Activated naive CD4-positive, alpha-beta T cell treated with anti-CD3 and anti-CD28 coated beads, Interleukin-2, amount 10 ng/mL, durations not matched to agents 7 days and 5 days (primary cell): ENCODE measurements at regions not wholly inside any gene's neighbourhood (a gene's known extent, or its start where the extent isn't known, plus 50 kb on each side); places are given as distances from the start of the nearest gene placed in this dataset.

Source experiments
- CTCF ChIA-PET: fragments of 350-600 bp; sonication (Branson Sonifier 250); formaldehyde crosslinking; loops from one replicate; lab custom pipeline; 2021; ENCODE audit warnings: antibody characterized with exemption; lab: Charles Lee
- DNase-seq: peaks from one replicate; pipeline ENCODE4 v3.0.0-alpha.2; 2020
- H3K27ac Mint-ChIP-seq: one replicate; pipeline ENCODE4 v1.8.0; 2021; ENCODE audit warnings: mild to moderate bottlenecking, moderate library complexity, mixed read lengths
- H3K27me3 Mint-ChIP-seq: one replicate; pipeline ENCODE4 v1.8.0; 2021; ENCODE audit warnings: mild to moderate bottlenecking, mixed read lengths
- H3K36me3 Mint-ChIP-seq: one replicate; pipeline ENCODE4 v1.8.0; 2021; ENCODE audit warnings: mixed read lengths
- H3K4me1 Mint-ChIP-seq: one replicate; pipeline ENCODE4 v1.8.0; 2021; ENCODE audit warnings: mixed read lengths
- H3K4me3 Mint-ChIP-seq: one replicate; pipeline ENCODE4 v1.8.0; 2021; ENCODE audit warnings: mild to moderate bottlenecking, moderate library complexity, mixed read lengths
- H3K9me3 Mint-ChIP-seq: one replicate; pipeline ENCODE4 v1.8.0; 2021; ENCODE audit warnings: mixed read lengths

DNA sequence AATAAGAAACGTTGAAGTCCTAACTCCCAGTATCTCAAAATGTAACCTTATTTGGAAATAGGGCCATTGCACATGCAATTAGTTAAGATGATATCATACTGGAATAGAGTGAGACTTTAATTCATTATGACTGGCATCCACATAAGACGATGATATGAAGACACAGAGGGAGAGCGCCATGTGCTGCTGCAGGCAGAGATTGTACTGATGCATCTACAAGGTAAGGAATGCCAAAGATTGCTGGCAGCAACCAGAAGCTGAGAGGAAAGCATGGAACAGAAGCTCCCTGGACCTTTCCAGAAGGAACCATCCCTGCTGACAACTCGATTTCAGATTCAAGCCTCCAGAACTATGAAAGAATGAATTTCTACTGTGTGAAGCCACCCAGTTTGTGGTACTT lies 697.0 kb upstream of the INTU start:
- no peaks in the 10 kb centered on the region for H3K36me3 Mint-ChIP-seq
- no peaks in the 10 kb centered on the region for H3K4me1 Mint-ChIP-seq
- CTCF ChIA-PET = no interaction called here
- H3K9me3 Mint-ChIP-seq = no peaks in the 10 kb centered on the region
- no peak overlapping the region for H3K27ac Mint-ChIP-seq
- no peaks in the 10 kb centered on the region for H3K27me3 Mint-ChIP-seq
- H3K4me3 Mint-ChIP-seq = no peak overlapping the region
- no peak for DNase-seq

GRCh38 chr4:126937342-126937741 lies 695.4 kb upstream of the INTU start:
- H3K9me3 Mint-ChIP-seq = peaks cover 1% of the 10 kb centered on the region
- no peak overlapping the region for H3K27ac Mint-ChIP-seq
- no peaks in the 10 kb centered on the region for H3K36me3 Mint-ChIP-seq
- CTCF ChIA-PET = no interaction called here
- DNase-seq = no peak
- H3K27me3 Mint-ChIP-seq = no peaks in the 10 kb centered on the region
- H3K4me1 Mint-ChIP-seq = no peaks in the 10 kb centered on the region
- H3K4me3 Mint-ChIP-seq = no peak overlapping the region

GRCh38 chr4:126937846-126938422 lies 694.8 kb upstream of the INTU start:
- no peaks in the 10 kb centered on the region for H3K27me3 Mint-ChIP-seq
- H3K4me3 Mint-ChIP-seq = no peak overlapping the region
- H3K9me3 Mint-ChIP-seq = peaks cover 1% of the 10 kb centered on the region
- DNase-seq = no peak
- no peaks in the 10 kb centered on the region for H3K36me3 Mint-ChIP-seq
- CTCF ChIA-PET = no interaction called here
- no peaks in the 10 kb centered on the region for H3K4me1 Mint-ChIP-seq
- H3K27ac Mint-ChIP-seq = no peak overlapping the region

- Mint-ChIP-seq H3K27me3 (no peaks in the 10 kb centered on the region), H3K9me3 (peaks cover 1% of the 10 kb centered on the region), H3K4me1 (no peaks in the 10 kb centered on the region), H3K4me3 (no peak overlapping the region), H3K36me3 (no peaks in the 10 kb centered on the region), H3K27ac (no peak overlapping the region)
- DNase-seq = no peak
- CTCF ChIA-PET = no interaction called here
Observed at GRCh38 chr4:126939401-126939800, 693.4 kb upstream of the INTU start.

DNA sequence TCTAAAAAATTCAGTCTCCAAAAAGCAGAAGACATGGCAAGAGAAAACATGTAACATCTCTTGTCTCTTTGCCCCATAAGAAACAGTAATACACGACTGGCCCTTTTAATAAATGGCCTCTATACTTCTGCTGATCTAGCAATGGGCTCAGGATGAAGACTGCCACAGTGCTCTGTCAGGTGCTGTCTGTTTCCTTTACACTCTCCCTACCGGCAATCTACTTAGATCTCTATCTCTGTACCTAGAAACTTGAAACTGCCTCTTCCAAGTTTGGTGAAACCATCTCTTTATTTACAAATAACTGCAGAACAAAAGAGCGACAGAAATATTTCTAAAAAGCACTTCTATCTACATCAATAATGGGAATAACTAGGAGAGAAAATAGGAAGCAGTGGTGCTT lies 685.2 kb upstream of the INTU start:
- H3K4me1 Mint-ChIP-seq = no peaks in the 10 kb centered on the region
- H3K27ac Mint-ChIP-seq = no peak overlapping the region
- H3K9me3 Mint-ChIP-seq = peaks cover 1% of the 10 kb centered on the region
- no peaks in the 10 kb centered on the region for H3K27me3 Mint-ChIP-seq
- H3K36me3 Mint-ChIP-seq = no peaks in the 10 kb centered on the region
- CTCF ChIA-PET = no interaction called here
- no peak overlapping the region for H3K4me3 Mint-ChIP-seq
- no peak for DNase-seq

DNA sequence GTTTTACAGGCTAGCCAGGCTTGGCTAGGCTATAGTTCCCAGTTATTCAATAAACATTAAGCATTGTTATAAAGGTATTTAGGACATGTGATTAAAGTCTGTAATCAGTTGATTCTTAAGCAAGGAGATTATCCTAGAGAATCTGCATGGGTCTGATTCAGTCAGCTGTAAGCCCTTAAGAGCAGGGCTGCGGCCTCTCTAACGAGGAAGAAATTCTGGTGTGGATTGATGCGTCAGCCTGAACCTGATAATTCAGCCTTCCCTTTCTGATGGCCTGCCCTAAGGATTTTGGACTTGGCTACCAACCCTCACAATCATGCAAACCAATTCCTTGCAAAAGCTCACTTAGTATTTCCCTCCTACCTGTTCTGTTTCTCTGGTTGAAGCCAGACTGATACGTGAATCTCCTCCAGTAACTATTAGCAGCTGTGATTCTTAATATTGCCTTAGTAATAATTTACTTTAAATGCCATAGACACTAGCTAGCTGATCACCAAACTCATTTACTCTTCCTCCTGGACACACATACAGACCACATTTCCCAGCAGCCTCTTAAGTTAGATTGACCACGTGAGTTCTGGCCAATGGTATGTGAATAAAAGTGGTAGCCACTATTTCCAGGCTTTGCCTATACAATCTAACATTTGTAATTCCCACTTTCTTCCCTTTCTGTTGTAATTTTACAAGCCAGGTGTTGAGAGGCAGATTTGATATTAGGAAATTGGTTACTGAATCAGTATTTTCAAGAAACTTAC lies 678.0 kb upstream of the INTU start:
- CTCF ChIA-PET = no interaction called here
- H3K27ac Mint-ChIP-seq = no peak overlapping the region

DNA sequence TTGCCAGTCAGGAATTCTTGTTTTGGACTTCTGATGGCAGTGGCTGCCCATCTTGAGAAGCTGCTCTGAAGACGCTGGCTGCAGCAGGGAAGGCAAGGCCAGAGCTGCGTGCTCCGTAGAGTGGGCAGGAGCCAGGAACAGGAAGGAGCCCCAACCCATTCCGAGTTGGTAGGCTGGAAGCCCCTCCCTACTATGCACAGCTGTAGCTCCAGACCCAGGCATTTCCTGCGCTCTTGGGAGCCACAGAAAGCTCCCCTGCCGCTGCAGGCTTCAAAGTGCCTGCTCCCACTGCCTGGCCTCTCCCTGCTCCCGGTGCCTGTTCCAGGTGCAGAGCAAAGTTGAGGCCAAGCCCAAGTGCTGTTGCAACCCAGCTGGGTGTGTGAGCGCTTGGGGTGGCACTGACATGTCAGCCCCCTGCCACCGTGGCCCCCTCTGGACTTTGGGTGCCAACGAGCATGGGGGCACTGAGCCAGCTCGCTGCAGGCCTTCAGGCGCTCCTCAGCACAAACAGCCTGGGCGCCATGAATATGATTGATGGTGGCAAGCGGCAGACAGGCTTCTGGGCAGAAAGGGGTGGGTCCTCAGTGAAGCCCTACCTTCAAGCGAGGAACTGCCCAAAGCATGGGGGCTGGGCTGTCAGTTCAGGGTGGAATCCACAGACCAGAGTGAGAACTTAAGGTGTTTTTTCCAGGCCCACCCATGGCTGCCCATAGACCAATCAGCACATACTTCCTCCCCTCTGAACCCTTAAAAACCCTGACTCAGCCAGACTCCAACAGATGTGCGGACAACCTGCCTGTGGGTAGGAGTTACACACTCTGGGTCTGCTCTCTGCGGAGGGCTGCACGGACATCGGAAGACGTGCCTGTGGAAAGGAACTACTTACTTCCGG lies 677.2 kb upstream of the INTU start:
- no peak for DNase-seq
- Mint-ChIP-seq H3K36me3 (no peaks in the 10 kb centered on the region), H3K4me3 (no peak overlapping the region), H3K27ac (no peak overlapping the region), H3K9me3 (peaks cover 3% of the 10 kb centered on the region), H3K4me1 (no peaks in the 10 kb centered on the region), H3K27me3 (no peaks in the 10 kb centered on the region)
- CTCF ChIA-PET = no interaction called here

More for the DNA sequence above, 678.0 kb upstream of the INTU start:
- H3K4me3 Mint-ChIP-seq = no peak overlapping the region
- no peak for DNase-seq
- H3K27me3 Mint-ChIP-seq = no peaks in the 10 kb centered on the region
- no peaks in the 10 kb centered on the region for H3K4me1 Mint-ChIP-seq
- H3K36me3 Mint-ChIP-seq = no peaks in the 10 kb centered on the region
- H3K9me3 Mint-ChIP-seq = peaks cover 3% of the 10 kb centered on the region

DNA sequence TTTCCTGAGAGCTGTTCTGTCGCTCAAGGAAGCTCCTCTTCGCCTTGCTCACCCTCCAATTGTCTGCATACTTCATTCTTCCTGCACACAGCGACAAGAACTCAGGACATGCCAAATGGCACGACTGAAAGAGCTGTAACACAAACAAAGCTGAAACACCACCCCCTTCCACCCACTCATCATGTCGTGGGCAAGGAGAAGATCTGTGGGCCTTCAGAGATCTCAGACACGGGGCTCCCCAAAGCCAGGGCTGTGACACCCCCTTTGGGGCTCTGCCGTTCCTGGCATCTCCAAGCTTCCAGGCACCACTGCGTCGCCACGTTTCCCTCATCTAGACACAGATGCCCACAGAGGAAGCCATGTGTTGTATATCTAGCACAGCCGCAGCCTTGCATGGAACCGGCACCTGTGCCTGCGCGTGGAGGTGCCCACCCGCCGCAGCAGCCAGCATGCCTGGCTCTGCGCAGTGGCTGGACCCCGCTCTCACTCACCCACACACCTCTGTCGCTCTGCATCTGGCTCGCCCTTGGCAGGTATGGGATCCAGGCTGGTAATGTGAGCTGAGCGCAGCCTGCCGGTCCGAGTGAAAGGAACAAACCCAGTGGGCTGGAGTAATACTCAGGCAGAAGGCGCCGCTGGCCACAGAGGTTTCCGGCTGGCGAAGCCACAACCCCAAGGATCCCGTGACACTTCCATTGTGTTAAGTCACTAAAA lies 676.4 kb upstream of the INTU start:
- Mint-ChIP-seq H3K27ac (no peak overlapping the region), H3K9me3 (peaks cover 3% of the 10 kb centered on the region), H3K36me3 (no peaks in the 10 kb centered on the region), H3K4me1 (no peaks in the 10 kb centered on the region), H3K27me3 (no peaks in the 10 kb centered on the region), H3K4me3 (no peak overlapping the region)
- no peak for DNase-seq
- CTCF ChIA-PET = no interaction called here

DNA sequence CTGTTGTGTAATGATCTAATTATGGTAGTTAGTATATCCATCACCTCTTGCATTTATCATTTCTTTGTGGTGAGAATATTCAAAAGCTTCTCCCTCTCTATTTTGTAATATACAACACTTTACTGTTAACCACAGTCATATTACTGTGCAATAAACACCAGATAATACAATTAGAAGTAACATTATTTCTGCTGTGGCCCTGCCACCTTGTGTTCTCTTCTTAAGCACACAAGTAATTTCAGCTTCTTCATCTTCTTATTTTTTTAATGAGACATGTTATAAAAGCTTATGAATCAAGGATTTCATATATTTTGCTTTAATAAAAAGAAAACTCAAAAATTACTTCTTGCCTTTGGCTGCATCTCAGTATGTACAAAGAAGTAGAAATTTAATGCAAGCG lies 675.2 kb upstream of the INTU start:
- no peaks in the 10 kb centered on the region for H3K36me3 Mint-ChIP-seq
- no peak for DNase-seq
- no peak overlapping the region for H3K27ac Mint-ChIP-seq
- CTCF ChIA-PET = no interaction called here
- no peaks in the 10 kb centered on the region for H3K4me1 Mint-ChIP-seq
- H3K27me3 Mint-ChIP-seq = no peaks in the 10 kb centered on the region
- H3K9me3 Mint-ChIP-seq = peaks cover 3% of the 10 kb centered on the region
- H3K4me3 Mint-ChIP-seq = no peak overlapping the region

DNA sequence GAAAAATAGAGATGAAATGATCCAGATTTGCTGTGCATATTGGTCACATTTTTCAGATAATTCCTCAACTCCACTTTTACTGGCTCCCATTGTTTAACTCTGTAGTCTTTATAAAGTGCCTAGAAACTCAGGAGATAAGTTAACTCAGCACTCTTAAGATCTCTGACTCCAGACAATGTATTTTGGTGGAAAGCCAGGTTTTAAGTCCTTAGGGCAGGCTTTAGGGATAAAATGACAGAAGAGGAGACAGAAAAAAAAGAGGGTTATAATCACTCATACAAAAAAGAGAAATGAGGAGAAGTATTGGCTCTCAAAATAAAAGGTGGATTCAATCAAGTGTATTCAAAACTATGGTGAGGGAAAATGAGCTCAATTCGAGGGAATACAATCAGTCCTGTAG lies 674.8 kb upstream of the INTU start:
- no peak overlapping the region for H3K27ac Mint-ChIP-seq
- DNase-seq = no peak
- H3K4me3 Mint-ChIP-seq = no peak overlapping the region
- CTCF ChIA-PET = no interaction called here
- H3K4me1 Mint-ChIP-seq = no peaks in the 10 kb centered on the region
- H3K27me3 Mint-ChIP-seq = no peaks in the 10 kb centered on the region
- H3K9me3 Mint-ChIP-seq = peaks cover 3% of the 10 kb centered on the region
- H3K36me3 Mint-ChIP-seq = no peaks in the 10 kb centered on the region

DNA sequence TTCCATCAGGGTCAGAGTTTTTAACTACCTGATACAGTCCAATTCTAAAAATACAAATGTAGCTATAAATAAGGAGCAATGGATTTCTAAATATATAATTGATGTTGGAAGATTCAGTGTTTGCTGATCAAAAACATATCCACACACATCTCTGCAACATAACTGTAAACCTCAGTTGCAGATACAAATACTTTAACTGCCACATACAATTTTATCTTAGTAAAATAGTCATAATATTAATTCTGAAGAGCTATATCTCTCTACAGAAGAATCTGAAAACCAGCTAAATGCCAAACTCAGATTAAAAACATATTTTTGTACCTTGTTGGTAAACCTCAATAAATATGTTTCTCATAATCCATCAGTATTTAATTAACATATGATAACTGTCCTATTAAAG lies 674.3 kb upstream of the INTU start:
- no peak overlapping the region for H3K27ac Mint-ChIP-seq
- H3K27me3 Mint-ChIP-seq = no peaks in the 10 kb centered on the region
- H3K4me1 Mint-ChIP-seq = no peaks in the 10 kb centered on the region
- no peak overlapping the region for H3K4me3 Mint-ChIP-seq
- CTCF ChIA-PET = no interaction called here
- H3K9me3 Mint-ChIP-seq = peaks cover 3% of the 10 kb centered on the region
- H3K36me3 Mint-ChIP-seq = no peaks in the 10 kb centered on the region
- DNase-seq = no peak

DNA sequence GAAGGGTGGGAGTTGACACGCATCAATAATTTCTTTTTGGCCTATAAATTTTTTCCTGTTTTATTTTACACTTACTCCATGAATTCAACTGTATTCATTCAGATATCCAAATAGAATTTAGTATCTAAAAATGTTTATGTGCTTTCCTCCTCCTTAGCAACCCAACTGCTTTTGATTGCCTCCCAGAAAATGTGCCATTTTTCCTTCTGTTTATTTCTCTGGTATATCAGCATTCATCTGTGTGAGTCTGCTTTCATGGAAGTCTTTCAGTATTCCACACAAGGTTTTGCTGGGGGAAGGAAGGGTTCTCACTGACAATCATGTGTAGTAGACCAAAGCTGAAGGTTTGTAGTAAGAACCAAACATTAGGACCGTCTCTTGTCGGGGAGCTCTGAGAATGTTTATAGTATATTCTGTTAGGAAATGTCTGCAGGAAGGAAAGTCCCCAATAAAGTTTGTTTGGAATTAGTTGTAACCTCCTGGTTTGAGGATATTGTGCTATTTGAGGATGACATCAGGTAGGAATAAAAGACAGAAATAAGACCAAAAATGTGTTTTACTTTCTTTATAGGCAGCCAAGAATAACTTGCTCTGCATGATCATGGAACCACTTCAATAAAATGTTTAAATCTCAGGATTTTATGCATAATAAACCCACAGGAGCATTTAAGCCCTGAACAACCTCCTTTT lies 673.6 kb upstream of the INTU start:
- H3K4me1 Mint-ChIP-seq = no peaks in the 10 kb centered on the region
- no peaks in the 10 kb centered on the region for H3K27me3 Mint-ChIP-seq
- no peak overlapping the region for H3K4me3 Mint-ChIP-seq
- no peak for DNase-seq
- H3K9me3 Mint-ChIP-seq = peaks cover 3% of the 10 kb centered on the region
- CTCF ChIA-PET = no interaction called here
- no peak overlapping the region for H3K27ac Mint-ChIP-seq
- no peaks in the 10 kb centered on the region for H3K36me3 Mint-ChIP-seq

DNA sequence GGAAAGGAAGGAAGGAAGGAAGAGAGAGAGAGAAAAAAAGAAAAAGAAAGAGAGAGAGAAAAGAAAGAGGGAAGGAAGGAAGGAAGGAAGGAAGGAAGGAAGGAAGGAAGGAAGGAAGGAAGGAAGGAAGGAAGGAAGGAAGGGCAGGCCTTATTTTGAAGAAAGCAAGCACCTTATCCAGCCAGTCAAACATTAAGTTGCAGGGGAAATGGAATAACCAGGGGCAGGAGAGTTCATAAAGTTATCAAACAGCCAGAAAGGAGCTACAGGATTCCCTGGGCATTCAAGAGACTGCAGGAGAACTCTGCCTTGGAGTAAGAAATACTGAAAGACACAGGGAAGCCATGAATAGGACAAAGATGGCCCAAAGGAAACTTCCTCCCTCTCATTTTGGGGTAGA lies 672.0 kb upstream of the INTU start:
- CTCF ChIA-PET = no interaction called here
- Mint-ChIP-seq H3K4me1 (no peaks in the 10 kb centered on the region), H3K27ac (peak overlapping the region; percentile 19), H3K27me3 (no peaks in the 10 kb centered on the region), H3K9me3 (peaks cover 3% of the 10 kb centered on the region), H3K36me3 (no peaks in the 10 kb centered on the region), H3K4me3 (no peak overlapping the region)
- no peak for DNase-seq

DNA sequence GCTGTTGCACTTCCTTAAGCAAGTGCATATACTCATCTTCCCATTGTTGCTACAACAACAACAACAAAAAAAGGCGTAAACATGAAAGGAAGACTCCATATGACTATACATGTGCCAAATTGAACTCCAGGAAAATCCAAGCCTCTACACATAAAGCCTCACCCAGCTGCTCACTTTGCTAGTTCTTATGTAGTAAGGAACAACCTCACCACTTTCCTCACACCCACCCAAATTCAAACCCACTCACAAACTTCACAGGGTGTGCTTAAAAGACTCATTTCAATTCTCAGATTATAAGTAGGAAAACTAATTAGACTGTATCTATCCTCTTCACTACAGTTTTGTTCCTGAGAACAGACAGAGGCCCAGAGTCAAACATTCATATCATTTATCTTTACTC lies 671.1 kb upstream of the INTU start:
- Mint-ChIP-seq H3K27me3 (no peaks in the 10 kb centered on the region), H3K27ac (no peak overlapping the region), H3K4me1 (no peaks in the 10 kb centered on the region), H3K9me3 (no peaks in the 10 kb centered on the region), H3K36me3 (no peaks in the 10 kb centered on the region), H3K4me3 (no peak overlapping the region)
- CTCF ChIA-PET = no interaction called here
- DNase-seq = no peak
